ENCODE measurements at regions not wholly inside any gene's neighbourhood (a gene's known extent, or its start where the extent isn't known, plus 50 kb on each side); places are given as distances from the start of the nearest gene placed in this dataset.
"Not testable (repeated sequence)": the region's sequence is repeated elsewhere in the genome, so short reads cannot be mapped to it uniquely, and the experiment has no call there.

DNA sequence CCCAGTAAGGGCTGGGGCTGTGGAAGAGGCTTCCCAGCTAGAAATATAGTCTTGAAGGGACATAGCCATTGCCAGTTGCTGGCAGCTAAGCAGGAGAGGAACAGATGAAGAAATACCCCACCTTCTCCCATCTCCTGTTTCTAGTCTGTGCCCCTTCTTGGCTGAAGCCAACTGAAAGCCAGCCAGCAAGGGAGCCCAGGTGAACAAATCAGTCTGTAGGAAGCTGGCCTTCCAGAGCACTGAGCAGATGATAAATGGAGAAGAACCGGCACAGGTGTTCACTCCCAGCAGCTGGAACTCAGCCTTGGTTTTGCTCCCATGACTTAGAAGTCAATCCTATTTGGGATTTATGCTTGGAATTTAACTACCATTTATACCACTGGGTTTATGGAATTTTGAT lies 69.2 kb upstream of the DHX40 start:
- no peak for DNase-seq

- peak; percentile 16 for DNase-seq
Observed at GRCh38 chr17:59498530-59499307, 66.7 kb upstream of the DHX40 start.

DNA sequence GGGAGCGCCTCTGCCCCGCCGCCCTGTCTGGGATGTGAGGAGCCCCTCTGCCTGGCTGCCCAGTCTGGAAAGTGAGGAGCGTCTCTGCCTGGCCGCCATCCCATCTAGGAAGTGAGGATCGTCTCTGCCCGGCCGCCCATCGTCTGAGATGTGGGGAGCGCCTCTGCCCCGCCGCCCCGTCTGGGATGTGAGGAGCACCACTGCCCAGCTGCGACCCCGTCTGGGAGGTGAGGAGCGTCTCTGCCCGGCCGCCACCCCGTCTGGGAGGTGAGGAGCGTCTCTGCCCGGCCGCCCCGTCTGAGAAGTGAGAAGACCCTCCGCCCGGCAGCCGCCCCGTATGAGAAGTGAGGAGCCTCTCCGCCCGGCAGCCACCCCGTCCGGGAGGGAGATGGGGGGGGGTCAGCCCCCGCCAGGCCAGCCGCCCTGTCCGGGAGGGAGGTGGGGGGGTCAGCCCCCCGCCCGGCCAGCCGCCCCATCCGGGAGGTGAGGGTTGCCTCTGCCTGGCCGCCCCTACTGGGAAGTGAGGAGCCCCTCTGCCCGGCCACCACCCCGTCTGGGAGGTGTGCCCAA lies 65.2 kb upstream of the DHX40 start:
- not testable (repeated sequence) for DNase-seq

DNA sequence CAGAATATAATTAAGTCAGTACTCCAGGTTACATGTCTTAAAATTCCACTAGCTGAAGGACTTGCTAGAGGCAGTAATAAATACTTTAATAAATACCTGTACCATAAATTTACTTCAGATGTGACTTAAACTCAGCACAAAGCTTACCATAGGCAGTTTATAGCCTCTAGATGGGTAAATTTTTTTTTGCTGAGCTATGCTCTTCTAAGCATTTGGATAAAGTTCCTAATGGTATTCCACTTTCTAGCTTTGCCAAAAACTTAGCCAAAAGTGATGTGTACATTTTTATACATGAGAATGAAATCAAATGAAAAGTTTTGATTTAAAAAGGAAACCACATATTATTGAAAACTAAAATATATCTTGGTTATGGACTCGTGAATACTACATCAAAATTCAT lies 63.7 kb upstream of the DHX40 start:
- DNase-seq, result no peak

GRCh38 chr17:59502800-59503199 lies 62.6 kb upstream of the DHX40 start:
- no peak for DNase-seq

- DNase-seq, result no peak
Observed at GRCh38 chr17:59503500-59503899, 61.9 kb upstream of the DHX40 start.

DNA sequence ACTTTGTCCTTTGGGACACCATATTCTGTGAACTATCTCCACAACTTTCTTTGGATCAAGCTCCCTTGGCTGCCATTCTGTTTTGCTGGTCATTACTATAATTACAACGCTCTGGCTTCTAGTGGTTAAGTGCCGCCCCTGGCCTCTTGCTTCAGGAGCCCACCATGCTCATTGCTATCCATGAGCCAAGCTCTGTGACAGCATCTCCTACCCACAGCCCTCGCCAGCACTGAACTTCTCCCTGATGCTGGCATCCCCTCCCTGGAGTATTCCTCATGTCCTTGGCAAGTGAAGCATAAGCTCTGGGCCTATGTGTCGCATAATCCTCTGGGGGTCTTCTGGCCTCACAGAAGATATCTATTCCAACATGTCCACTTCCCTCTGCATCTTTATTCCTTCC lies 60.6 kb upstream of the DHX40 start:
- no peak for DNase-seq

DNA sequence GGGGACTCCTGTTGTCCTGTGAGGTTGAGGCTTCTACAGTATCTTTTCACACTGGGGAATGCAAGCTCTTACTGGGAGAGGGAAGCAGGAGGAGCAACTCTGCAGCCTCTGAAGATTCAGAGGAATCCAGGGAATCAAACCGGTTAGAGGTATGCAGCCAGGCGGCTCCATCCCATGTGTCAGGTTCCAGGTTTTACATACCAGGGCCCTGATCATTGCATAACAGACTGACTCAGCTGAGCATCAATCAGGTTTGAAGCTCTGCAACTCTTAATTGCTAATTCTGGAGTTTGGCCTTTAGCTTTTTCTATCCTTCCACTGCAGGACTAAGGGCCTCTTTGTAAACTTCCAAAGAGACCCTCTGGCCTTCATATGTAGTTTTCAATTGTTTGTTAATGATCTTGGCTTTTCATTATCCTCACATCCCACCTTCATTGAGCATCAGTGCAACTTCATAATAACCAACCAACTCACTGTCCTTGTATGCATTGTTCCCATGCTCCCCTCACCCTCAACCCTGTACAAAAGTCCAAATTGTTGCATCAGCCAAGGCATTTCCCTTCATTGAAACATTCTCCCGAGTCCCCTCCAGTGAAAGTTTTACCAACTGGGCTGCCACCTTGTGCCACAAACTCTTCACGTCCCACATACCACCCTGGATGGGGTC lies 59.7 kb upstream of the DHX40 start:
- no peak for DNase-seq

DNA sequence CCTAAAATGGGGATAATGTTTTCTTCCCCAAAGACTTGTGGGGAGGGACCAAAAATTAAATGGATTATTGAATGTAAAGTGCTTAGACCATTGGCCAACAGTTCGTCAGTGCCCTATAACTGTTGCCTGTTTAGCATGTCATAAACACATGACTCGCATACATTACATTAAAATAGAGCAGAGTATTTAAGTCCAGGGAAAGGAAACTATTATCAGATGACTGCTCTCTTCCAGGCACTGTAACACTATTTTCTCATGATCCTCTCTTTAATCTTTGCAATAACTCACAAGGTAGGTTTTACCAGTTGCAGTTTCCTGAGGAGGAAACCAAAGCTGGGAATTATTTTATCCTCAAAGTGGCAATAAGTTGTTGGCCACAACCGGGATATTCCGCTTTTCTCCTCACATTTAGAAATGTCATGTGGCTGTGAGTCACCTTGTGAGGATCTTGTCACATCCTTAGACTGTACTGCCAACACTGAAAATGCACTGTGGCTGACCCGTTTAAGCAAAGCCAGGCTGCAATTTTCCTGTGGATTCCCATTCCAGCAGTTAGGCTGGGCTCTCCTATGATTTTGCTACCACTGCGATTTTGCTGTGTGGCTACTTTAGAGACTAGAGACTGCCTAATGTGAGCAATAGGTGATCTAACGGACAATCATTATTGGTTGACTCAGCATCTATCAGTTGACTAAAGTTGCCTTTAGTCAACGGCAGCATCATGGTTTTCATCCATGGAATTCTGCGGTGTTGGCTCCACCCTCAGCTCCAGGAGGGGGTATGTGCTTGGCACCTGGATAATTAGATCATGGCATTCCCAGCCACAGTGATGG lies 58.3 kb upstream of the DHX40 start:
- no peak for DNase-seq

DNA sequence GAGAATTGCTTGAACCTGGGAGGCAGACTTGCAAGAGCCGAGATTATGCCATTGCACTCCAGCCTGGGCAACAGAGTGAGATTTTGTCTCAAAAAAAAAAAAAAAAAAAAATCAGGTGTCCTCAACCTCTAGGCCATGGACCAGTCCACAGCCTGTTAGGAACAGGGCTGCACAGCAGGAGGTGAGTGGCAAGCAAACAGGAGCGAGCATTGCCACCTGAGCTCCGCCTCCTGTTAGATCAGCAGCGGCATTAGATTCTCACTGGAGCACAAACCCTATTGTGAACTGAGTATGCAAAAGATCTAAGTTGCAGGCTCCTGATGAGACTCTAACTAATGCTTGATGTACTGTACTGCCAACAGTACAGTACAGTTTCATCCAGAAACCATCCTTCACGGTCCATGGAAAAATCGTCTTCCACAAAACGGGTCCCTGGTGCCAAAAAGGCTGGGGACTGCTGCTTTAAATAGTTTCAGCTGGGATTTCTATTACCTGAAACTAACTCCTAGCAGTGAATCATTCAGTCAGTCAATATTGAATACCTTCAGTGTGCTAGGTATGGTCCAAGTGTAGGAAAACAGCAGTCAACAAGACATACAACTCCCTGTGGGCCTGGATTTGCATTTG lies 56.3 kb upstream of the DHX40 start:
- no peak for DNase-seq

DNA sequence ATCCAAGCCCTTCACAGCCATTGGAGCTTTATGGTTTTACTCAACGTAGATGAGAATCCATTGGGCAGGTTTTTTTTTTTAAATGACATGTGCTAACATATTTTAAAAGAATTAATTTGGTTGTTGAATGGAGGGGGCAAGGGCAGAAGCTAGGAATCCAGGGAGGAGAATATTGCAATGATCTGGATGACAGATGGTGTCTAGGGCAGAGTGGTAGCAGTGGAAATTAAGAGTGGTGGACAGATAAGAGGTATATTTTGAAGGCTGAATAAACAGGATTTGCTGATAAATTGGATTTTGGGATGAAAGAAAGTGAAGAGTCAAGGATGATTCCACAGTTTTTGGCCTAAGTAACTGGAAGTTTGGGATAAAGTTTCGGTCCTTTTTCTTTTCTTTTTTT lies 54.8 kb upstream of the DHX40 start:
- DNase-seq, result no peak

DNA sequence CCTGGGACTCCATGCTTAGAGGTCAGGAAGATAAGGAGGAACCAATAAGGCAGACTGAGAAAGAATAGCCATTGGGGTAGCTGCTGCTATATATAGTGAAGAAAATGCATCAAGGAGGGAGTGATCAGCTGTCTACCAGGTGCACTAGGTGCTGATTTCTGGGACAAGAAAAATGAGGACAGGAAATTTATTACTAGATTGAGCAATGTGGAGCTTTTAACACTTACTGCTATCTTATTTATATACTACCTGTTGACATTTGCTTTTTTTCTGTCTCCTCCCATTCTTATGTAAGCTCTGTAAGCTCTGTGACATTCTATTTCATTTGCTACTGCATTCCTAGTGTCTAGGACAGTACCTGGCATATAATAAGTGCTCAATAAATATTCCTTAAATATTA lies 53.7 kb upstream of the DHX40 start:
- no peak for DNase-seq

- DNase-seq, result peak; percentile 23
Observed at GRCh38 chr17:59512844-59513385, 52.5 kb upstream of the DHX40 start.

GRCh38 chr17:59513934-59514841 lies 51.2 kb upstream of the DHX40 start:
- DNase-seq, result peak; percentile 100

Measured in NCI-H1436 (cell line).